HPDE6-E6E7 (cell line): ENCODE measurements at regions not wholly inside any gene's neighbourhood (a gene's known extent, or its start where the extent isn't known, plus 50 kb on each side); places are given as distances from the start of the nearest gene placed in this dataset.

Source experiments
- DNase-seq: peaks from one replicate; pipeline ENCODE4 v3.0.0; 2011; ENCODE audit warnings: missing footprints; ENCODE audit errors: extremely low spot score

GRCh38 chr10:88129013-88129412 is 265.6 kb downstream of the PTEN start:
- no peak for DNase-seq

- no peak for DNase-seq
These were observed 267.5 kb downstream of the PTEN start for GRCh38 chr10:88130912-88131311.

- DNase-seq = peak; percentile 43
These were observed 268.2 kb downstream of the PTEN start for GRCh38 chr10:88131511-88132139.

GRCh38 chr10:88136712-88137111 is 273.3 kb downstream of the PTEN start:
- DNase-seq = no peak

GRCh38 chr10:88138319-88138848 is 275.0 kb downstream of the PTEN start:
- no peak for DNase-seq

GRCh38 chr10:88147000-88147798 is 283.8 kb downstream of the PTEN start:
- DNase-seq = no peak

- DNase-seq = no peak
These were observed 286.5 kb downstream of the PTEN start for GRCh38 chr10:88149906-88150305.

- DNase-seq = peak; percentile 69
These were observed 286.9 kb downstream of the PTEN start for GRCh38 chr10:88150339-88150738.

- DNase-seq = peak; percentile 85
These were observed 289.3 kb downstream of the PTEN start for GRCh38 chr10:88152728-88153133.

GRCh38 chr10:88154596-88155250 is 291.3 kb downstream of the PTEN start:
- no peak for DNase-seq

- no peak for DNase-seq
These were observed 292.9 kb downstream of the PTEN start for GRCh38 chr10:88156341-88156740.

- DNase-seq = peak; percentile 74
These were observed 294.6 kb downstream of the PTEN start for GRCh38 chr10:88157981-88158465.

GRCh38 chr10:88158526-88159122 is 295.2 kb downstream of the PTEN start:
- DNase-seq = no peak

- DNase-seq = no peak
These were observed 295.9 kb downstream of the PTEN start for GRCh38 chr10:88159127-88159829.

- DNase-seq = no peak
These were observed 297.6 kb downstream of the PTEN start for GRCh38 chr10:88161070-88161469.

- no peak for DNase-seq
These were observed 298.3 kb downstream of the PTEN start for GRCh38 chr10:88161756-88162155.

- no peak for DNase-seq
These were observed 299.4 kb downstream of the PTEN start for GRCh38 chr10:88162852-88163251.

GRCh38 chr10:88163572-88163971 is 300.1 kb downstream of the PTEN start:
- no peak for DNase-seq

- no peak for DNase-seq
These were observed 301.0 kb downstream of the PTEN start for GRCh38 chr10:88164471-88164870.

GRCh38 chr10:88165849-88166271 is 302.4 kb downstream of the PTEN start:
- DNase-seq = no peak
